Colonic mucosa (tissue), 4 donors: ENCODE measurements at regions not wholly inside any gene's neighbourhood (a gene's known extent, or its start where the extent isn't known, plus 50 kb on each side); places are given as distances from the start of the nearest gene placed in this dataset.

ENCODE experiments used
- DNase-seq: peaks from one replicate; pipeline ENCODE4 v3.0.0-alpha.2; 2020
- H3K27ac ChIP-seq: fragments of 200-600 bp; one replicate; pipeline ENCODE4 v1.8.0; 2021
- H3K27me3 ChIP-seq: fragments of 200-600 bp; one replicate; pipeline ENCODE4 v1.8.0; 2021
- H3K36me3 ChIP-seq: fragments of 200-600 bp; one replicate; pipeline ENCODE4 v1.8.0; 2021
- H3K4me1 ChIP-seq: fragments of 200-600 bp; one replicate; pipeline ENCODE4 v1.8.0; 2021; ENCODE audit warnings: mild to moderate bottlenecking
- H3K4me3 ChIP-seq: fragments of 200-600 bp; one replicate; pipeline ENCODE4 v1.8.0; 2021
- H3K9ac ChIP-seq, 2 donors: one replicate each; pipeline ENCODE4 v1.7.0; 2013; ENCODE audit warnings: control low read depth in 2 of 2, low read depth in 2 of 2, low read length in 2 of 2
- H3K9me3 ChIP-seq: fragments of 200-600 bp; one replicate; pipeline ENCODE4 v1.8.0; 2021
- CTCF ChIP-seq: fragments of 200-600 bp; IDR thresholded peaks from one replicate; pipeline ENCODE4 v1.8.0; 2022; ENCODE audit warnings: antibody characterized with exemption, mild to moderate bottlenecking
- intact Hi-C: fragments of 100-400 bp; cut with DNase I; formaldehyde crosslinking; loops from one replicate; pipeline ENCODE4 v1.14.1; 2022
- donor health status: healthy.
- donor health status: DM: no; HTN: no; CAD: no.
- donor health status: DM: no; HTN: no; CAD: no.

- Histone ChIP-seq H3K27ac (no peak overlapping the region), H3K4me1 (no peaks in the 10 kb centered on the region), H3K9me3 (no peaks in the 10 kb centered on the region), H3K4me3 (no peak overlapping the region), H3K36me3 (no peaks in the 10 kb centered on the region), H3K27me3 (no peaks in the 10 kb centered on the region), H3K9ac (no peak overlapping the region)
- no peak for DNase-seq
- TF ChIP-seq CTCF = no peak
- intact Hi-C loops = no loop called here
Measured at GRCh38 chr13:111920306-111920931, 146.5 kb upstream of the SOX1 start.

- no peaks in the 10 kb centered on the region for H3K36me3 ChIP-seq
- no peaks in the 10 kb centered on the region for H3K9me3 ChIP-seq
- H3K27ac ChIP-seq = no peak overlapping the region
- intact Hi-C loops = no loop called here
- H3K9ac ChIP-seq = no peak overlapping the region
- no peak for TF ChIP-seq CTCF
- H3K27me3 ChIP-seq = no peaks in the 10 kb centered on the region
- H3K4me1 ChIP-seq = no peaks in the 10 kb centered on the region
- H3K4me3 ChIP-seq = no peak overlapping the region
- no peak for DNase-seq
Measured at GRCh38 chr13:111920932-111921705, 145.8 kb upstream of the SOX1 start.

GRCh38 chr13:111922086-111922485 lies 144.9 kb upstream of the SOX1 start:
- Histone ChIP-seq H3K36me3 (no peaks in the 10 kb centered on the region), H3K4me1 (no peaks in the 10 kb centered on the region), H3K9me3 (no peaks in the 10 kb centered on the region), H3K27ac (no peak overlapping the region), H3K27me3 (no peaks in the 10 kb centered on the region), H3K9ac (no peak overlapping the region), H3K4me3 (no peak overlapping the region)
- intact Hi-C loops = no loop called here
- no peak for TF ChIP-seq CTCF
- no peak for DNase-seq

GRCh38 chr13:111923439-111923838 lies 143.5 kb upstream of the SOX1 start:
- intact Hi-C loops = no loop called here
- no peaks in the 10 kb centered on the region for H3K27me3 ChIP-seq
- no peak for TF ChIP-seq CTCF

GRCh38 chr13:111923991-111924677 lies 142.8 kb upstream of the SOX1 start:
- no peaks in the 10 kb centered on the region for H3K9me3 ChIP-seq
- intact Hi-C loops = no loop called here
- H3K4me3 ChIP-seq = no peak overlapping the region
- H3K27ac ChIP-seq = no peak overlapping the region
- no peak overlapping the region for H3K9ac ChIP-seq
- TF ChIP-seq CTCF = no peak
- DNase-seq = no peak
- H3K4me1 ChIP-seq = no peaks in the 10 kb centered on the region
- H3K27me3 ChIP-seq = no peaks in the 10 kb centered on the region
- H3K36me3 ChIP-seq = no peaks in the 10 kb centered on the region

More at GRCh38 chr13:111923439-111923838, 143.5 kb upstream of the SOX1 start:
- no peak overlapping the region for H3K9ac ChIP-seq
- no peaks in the 10 kb centered on the region for H3K36me3 ChIP-seq
- no peaks in the 10 kb centered on the region for H3K4me1 ChIP-seq
- no peak overlapping the region for H3K4me3 ChIP-seq
- no peak for DNase-seq
- no peak overlapping the region for H3K27ac ChIP-seq
- H3K9me3 ChIP-seq = no peaks in the 10 kb centered on the region
